ENCODE measurements at regions not wholly inside any gene's neighbourhood (a gene's known extent, or its start where the extent isn't known, plus 50 kb on each side); places are given as distances from the start of the nearest gene placed in this dataset.
"Not testable (repeated sequence)": the region's sequence is repeated elsewhere in the genome, so short reads cannot be mapped to it uniquely, and the experiment has no call there.

DNA sequence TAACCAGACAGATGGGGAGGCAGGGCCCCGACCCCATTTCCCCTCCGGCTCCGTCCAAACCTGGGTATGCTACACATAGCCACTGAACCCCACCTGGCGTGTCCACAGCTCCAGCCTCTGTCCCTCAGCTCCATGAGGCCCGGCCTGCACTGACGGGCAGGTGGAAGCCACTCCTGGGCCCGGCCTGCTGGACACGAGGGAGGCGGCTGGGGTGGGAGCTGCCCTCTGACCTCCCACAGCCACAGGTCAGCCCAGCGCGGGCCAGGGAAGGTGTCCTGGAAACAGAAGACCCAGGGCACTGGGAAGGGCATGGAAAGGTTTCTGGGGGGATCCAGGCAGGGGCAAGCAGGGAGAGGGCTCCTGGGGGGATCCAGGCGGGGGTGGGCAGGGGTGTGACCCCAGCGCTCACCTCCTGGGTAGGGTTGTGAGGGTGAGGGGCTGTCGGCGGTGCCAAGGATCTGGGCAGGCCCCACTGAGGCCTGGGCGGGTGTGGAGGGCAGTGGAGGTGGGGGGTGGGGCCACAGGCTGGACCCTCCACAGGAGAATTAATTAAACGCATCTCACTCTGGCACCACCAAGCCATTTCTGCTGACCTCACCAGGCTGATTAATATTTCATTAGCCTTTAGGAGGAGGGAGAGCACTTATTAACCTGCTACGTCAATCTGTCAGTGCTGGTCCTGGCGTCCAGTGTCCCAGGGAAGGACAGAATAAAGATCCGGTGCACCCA, 108.9 kb downstream of the UNCX start:
- DNase-seq (ENCODE audit: low read depth in 2 of 2), result no peak

DNA sequence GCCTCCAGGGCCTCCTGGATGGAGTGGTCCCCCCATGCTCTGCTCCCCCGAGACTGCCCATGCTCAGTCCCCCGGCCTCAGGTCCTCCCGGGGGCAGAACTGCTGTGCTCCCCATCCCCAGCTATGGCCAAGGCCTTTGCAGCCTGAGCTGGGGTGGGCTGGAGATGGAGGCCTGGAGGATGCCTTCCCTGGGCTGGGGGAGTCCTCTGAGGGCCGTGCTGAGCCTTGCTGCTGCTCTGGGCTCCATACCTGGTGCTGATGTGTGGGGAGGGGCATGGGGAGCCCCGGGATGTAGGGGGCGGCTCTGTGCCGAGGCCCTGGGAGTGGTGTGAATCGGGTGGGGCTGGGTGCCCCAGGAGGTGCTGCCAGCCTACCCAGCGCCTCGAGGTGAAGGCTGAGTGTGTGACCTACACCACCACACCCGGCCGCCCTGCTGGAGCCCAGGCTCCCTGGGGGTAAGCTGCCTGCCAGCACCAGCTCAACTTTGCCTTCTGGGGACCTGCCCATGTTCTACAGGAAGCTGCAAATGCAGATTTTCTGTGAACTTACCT, 109.5 kb downstream of the UNCX start:
- no peak for DNase-seq (ENCODE audit: low read depth in 2 of 2)

DNA sequence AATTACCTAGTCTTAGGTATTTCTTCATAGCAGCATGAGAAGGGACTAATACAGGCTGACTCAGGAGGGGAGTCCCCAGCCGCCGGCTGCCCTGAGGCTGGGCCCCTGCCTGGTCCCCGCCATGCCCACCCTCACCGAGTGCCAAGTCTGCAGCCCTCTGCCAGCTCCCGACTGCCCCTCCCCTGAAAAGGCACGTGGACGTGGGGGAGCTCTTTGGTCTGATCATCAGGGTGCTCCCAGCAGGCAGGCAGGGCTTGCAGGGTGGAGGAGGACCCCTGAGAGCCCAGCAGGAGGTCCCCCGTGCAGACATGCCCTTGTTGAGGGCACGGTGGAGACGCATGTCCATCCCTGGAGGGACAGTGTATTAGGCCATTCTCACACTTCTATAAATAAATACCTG, 110.9 kb downstream of the UNCX start:
- no peak for DNase-seq (ENCODE audit: low read depth in 2 of 2)

DNA sequence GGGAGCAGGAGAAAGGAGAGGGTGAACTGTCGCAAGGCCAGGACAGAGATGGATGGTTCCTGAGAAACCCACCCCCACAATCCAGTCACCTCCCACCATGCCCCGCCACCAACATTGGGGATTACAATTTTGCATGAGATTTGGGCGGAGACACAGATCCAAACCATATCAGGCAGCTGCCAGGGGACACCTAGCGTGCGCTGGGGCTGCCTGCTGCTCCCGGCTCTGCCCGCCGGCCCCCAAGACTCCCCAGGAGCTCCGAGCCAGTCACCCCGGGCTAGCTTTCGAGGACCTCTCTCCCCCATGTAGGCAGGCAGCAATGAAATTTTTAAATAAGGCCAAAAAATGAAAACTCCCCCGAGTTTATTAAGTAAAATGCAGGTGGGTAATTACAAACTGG, 111.7 kb downstream of the UNCX start:
- no peak for DNase-seq (ENCODE audit: low read depth in 2 of 2)

DNA sequence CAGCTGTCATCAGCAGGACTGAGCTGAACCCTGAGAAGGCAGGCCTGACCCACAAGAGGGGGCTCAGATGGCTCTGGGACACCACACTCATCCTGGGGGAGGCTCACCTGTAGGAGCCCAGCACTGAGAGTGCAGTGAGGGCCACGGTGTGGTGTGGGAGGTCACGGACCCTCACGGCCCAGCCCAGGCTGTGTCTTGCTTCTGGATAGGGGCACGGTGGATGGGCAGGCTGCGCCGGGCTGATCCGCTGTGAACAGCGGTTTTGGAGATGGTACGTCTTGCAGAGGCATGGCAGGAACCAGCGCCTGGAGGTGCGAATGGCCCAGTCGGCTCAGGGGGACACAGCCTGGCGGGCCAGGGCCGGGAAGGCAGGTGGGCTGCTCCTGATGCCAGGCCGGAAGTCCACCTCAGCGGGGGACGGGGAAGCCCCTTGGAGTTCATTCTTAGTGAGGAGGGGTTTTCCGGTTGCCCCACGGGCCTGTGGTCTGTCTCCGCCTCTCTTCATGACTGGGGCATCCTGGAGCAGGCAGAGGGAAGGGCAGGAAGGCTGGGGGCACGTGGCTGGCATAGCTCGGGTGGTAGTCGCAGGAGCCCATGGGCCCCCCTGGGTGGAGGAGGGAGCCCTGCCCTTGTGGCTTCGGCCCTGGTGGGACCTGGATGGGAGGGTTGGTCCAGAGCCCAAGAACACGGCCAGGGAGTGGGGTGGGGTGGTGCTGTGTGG, 112.5 kb downstream of the UNCX start:
- no peak for DNase-seq (ENCODE audit: low read depth in 2 of 2)

DNA sequence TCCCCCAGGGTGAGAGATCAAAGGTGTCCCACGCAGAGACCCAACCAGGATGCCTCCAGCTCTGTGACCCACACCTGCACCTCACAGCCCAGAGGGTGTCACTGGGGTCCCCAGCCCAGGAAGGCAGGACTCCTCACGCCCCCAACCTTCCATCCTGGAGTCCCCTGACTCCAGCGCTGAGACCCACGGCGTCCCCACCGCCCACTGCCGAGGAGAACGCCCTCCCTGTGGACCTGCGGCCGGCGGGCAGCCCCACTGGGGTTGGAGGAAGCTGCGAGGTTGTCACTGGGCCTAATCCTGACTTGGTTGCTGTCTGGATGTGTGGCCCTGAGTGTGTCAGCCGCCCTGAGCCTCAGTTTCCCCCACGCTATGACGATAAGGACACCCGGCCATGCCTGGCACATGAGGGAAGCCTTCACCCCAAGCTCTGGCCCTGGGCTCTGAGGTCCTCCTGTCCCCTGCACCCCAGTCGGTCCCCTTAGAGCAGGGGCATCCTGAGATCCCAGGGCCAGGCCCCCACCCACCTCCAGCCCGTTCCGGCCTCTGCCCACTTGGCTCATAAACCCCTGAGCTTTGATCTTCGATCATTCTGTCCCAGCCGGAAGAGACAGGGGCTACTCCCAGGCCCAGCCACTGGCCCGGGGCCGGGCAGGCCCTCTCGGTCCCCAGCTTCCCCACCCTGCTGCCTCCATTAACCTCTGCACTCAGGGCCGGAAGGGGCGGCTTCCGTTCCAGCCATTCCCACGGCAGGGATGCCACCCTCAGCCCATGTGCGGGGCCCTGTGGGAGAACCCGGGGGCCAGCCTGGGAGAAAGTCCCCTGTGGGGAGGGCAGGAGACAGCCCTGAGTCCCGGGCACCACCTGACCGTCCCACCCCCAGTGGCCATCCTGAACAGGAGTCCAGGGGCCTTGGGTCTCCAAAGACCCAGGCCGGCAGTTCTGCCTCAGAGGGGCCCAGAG, 113.2 kb downstream of the MICALL2 start:
- no peak for DNase-seq (ENCODE audit: low read depth in 2 of 2)

DNA sequence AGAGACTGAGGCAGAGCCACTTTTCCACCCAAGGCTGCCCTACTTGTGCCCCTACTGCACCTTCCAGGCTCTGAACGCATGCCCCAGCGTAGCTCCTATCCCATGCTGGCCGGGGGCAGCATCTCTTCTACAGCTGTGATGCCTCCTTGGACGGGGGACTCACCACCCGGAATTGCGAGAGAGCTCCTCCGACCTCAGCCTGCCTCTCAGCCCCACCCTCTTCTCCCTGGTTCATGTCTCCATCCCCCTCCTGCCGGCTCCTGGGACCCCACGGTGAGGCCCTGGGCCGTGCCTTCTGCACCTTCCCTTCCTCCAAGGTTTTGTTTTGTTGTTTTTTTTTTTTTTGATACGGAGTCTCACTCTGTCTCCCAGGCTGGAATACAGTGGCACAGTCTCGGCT, 112.4 kb downstream of the MICALL2 start:
- no peak for DNase-seq (ENCODE audit: low read depth in 2 of 2)

DNA sequence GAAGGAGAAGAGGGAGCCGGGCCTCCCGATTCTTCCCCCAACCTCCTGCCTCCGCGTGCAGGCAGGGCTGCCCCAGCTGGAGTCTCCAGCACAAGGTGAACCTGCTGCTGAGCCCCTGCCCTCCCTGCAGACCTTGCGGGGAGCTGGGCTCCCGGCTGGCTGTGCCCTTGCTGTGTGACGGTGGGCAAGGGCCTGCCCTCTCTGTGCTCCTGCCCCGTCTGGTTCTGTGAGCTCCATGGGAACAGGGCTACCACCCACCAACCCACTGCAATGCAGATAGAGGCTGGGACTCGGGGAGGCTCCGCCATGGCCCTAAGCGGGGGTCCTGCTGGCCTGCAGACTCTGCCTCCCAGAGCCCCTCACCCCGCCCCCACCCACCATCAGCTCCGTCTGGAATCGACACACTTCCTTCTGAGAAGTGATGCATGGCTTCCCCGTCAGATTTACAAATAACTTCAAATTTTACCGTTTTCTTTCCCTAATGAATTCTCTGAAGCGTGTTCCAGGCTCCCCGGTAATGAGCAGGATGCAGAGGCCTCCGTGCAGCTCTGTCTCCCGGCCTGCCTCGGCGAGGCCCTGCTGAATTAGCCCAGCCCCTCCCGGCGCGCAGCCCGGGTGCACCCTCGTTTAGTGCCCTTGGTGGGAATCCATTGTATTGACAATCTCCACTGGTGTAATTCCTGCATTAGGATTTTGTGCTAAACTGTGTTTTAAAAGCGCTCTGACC, 111.0 kb downstream of the MICALL2 start:
- DNase-seq (ENCODE audit: low read depth in 2 of 2), result no peak

DNA sequence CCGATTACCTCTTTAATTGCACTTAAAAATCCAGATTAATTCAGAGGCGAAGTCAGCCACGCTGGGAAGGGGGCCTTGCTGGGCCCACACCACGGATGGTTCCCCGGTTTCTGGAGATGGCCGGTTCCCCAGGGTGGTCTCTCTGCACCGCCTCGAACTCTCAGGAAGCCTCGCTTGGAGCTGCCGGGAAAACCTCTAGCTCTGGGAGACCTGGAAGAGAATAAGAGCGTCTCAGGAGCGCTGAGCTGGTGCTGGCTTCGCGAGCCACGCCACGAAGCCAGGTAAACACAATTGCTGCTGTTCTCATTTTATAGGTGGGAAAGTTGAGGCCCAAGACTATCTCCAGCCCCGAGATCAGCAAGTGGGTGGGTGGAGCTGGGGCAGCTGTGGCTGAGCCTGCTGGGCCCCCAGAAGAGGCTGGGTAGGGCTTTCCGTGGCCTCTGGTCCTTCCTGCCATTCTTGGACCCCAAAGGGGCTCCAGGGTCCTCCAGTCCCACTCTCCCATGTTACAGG, 110.4 kb downstream of the MICALL2 start:
- DNase-seq (ENCODE audit: low read depth in 2 of 2), result no peak

DNA sequence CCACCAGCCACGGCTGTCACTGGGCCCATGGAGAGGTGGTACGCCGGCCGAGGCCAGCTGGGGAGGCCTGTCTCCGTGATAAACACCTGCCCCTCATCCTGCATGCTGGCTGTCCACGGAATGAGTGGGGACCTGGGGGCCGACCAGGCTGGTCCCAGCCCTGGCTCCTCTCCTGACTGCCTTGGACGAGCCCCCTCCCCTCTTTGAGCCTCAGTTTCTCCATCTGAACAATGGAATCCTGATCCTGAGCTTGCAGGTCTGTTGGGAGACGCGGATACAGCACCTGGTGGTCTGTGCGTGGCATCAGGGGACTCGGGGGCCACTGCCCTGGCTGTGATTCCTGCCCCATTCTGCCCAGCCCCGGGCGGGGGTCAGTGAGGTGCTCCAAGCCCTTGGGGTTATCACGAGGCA, 109.9 kb downstream of the MICALL2 start:
- DNase-seq (ENCODE audit: low read depth in 2 of 2), result no peak

DNA sequence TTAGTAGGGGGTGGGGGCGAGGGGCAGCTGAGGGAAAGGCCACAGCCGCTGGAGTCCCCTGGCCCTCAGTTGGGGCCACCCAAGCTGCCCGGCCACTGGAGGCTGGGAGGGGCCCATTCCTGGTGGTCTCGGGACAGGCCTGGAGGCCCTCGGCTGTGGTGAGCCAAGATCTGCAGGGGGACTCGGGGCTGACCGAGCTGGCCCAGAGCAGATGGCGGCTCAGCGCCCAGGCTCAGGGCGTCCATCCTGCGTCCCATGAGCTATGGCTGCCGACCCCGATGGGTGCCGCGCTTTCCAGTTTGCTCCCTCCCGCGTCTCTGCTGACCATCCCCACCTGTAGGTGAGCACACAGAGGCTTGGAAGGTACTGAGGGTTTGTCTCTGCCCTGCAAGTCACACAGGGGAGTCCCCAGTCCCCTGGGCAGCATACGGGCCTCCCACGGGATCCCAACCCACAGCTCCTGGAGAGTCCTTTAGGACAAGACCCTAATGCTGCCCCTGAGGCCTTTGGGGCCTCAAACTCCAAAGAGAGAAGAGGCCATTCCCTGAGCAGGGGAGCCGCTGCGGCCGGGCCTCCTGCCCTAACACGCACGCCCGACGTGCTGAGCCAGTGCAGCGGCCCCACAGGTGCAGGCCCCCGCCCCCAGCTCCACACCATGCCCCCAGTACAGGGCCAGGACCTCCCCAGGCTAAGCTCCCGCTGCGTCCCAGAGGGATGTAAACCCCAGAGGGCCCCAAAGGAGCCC, 107.2 kb downstream of the MICALL2 start:
- DNase-seq (ENCODE audit: low read depth in 2 of 2), result no peak

DNA sequence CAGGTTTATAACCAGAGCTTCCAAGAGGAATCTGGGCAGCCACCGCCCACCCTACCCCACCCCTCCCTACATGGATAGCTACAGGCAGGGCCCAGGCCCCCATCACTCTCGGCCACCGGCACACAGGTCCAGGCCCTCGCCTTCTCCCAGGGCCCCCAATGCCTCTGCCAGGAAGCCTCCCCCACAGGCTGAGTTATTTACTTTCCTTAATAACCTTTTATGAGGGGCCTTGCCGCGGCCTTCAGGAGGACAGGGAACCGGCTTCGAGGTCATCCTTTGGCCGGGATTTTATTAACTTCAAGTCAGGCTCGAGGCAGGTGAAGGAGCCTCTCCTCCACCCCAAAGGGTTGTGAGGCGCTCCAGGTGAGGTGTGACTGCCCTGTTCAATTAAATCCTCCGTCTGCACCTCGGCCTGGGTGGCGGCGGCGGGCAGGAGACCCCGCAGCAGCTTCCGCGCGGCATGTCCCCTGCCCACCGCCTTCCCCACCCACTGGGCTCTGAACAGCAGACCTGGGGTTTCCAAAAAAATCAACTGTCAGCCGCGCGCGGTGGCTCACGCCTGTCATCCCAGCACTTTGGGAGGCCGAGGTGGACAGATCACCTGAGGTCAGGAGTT, 106.5 kb downstream of the MICALL2 start:
- no peak for DNase-seq (ENCODE audit: low read depth in 2 of 2)

DNA sequence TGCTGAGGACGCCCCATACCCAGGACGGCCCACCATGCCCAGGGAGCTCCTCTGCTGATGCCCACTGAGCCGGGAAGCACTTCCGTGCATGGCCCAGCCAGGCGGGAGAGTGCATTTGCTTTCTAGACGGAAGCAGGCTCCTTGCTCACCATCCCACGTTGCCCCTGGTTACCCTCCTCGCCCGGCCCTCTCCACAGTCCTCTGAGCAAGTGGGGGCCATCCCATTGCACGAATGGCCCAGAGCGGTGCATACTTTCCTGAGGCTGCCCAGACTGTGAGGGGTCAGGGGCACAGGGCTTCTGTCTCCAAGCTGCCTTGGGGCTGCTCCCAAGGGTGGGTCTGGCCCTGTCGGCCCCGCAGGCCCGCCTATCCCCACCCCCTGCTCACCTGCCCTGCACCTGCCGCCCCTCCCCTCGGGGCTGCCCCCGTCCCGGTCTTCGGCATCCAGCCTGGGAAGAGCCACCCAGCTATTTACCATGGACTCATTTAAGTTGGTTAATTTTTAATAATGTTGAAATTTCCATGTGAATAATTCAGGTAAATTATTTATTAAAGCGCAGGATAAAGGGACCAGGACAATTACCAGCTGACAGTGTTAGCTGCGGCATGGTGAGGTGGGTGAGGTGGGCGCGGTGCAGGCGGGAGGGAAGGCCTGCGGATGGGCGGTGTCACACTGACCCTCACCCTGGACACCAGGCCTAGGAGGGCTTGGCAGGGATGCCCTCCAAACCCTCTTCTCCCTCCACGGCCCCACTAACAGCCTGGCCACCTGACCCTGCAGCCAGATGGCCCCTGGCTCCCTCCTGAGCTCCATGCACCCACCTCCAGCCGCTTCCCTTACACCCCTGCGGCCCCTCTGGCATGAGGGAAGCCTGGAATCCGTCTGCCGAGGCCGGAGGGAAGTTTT, 104.4 kb downstream of the MICALL2 start:
- no peak for DNase-seq (ENCODE audit: low read depth in 2 of 2)

DNA sequence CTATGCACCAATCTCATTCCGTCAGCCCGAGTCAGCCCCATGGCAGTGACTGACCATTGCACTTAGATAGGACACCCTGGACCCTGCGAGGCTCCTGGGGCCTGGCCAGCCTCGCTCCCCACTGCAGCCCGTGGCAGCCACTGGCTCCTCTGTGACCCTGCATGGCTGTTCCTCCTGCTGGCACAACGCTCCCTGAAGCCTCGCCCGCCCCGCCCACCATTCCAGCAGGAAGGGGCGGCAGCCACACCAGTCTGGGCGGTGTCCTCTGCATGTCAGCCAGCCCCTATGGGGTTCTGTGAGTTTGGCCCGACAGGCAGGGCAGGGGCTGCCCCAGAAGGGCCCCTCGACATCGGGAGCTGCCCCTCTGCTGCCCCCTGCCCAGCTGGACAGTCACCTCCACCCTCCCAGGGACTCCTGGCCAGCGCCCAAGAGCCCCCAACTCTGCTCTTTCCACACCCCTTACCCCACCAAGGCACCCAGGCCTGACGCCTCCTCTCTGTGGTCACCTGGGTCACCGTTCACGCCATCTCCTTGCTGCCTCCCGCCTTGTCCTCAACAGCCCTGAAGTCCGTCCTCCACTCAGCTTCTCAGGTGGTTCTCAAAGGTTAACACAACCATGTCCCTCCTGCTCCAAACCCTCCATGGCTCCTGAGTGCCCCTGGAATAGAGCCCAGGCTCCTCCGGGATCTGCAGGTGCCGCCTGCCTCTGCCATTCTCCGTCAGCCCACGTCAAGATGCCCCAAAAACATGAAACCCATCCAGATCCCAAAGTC, 103.5 kb downstream of the MICALL2 start:
- no peak for DNase-seq (ENCODE audit: low read depth in 2 of 2)

DNA sequence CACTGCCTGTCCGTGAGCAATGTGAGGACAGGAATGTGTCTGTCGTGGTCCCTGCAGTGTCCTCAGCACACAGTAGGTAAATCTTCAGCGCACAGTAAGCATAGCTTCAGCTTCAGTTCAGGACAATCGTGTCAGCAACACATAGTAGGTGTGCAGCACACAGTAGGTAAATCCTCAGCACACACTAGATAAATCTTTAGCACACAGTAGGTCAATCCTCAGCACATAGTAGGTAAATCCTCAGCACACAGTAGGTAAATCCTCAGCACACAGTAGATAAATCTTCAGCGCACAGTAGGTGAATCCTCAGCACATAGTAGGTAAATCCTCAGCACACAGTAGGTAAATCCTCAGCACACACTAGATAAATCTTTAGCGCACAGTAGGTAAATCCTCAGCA, 102.4 kb downstream of the MICALL2 start:
- DNase-seq (ENCODE audit: low read depth in 2 of 2), result not testable (repeated sequence)

DNA sequence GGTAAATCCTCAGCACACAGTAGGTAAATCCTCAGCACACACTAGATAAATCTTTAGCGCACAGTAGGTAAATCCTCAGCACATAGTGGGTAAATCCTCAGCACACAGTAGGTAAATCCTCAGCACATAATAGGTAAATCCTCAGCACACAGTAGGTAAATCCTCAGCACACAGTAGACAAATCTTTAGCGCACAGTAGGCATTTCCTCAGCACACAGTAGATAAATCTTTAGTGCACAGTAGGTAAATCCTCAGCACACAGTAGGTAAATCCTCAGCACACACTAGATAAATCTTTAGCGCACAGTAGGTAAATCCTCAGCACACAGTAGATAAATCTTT, 102.0 kb downstream of the MICALL2 start:
- DNase-seq (ENCODE audit: low read depth in 2 of 2), result not testable (repeated sequence)

DNA sequence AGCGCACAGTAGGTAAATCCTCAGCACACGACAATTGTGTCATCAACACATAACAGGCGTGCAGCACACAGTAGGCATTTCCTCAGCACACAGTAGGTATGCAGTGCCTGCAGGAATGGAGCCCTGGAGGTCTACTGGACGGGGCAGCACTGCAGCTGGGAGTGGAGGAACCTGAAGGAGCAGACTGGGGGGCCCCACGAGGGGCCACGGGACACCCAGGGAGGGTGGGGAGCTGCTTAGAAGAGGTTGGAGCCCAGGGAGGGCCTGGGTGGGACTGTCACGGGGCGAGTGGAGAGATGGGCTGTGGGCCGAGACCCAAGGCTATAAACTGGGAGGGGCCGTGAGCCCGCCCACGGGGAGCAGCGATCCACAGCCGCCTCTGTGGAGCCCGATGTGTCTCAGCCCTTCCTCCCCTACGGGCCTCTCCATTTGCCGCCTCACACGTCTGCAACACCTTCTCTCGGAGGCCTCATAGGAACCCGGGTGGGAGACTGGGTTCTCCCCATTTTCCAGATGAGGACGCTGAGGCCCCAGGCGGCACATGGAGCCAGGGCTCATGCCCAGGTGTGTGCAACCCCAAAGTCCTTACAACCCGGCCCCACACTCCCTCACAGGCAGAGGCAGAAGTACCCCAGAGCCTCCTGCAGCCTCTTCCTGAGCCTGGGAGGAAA, 101.5 kb downstream of the MICALL2 start:
- no peak for DNase-seq (ENCODE audit: low read depth in 2 of 2)

All from lung microvascular endothelial cell (primary cell).